Activated naive CD8-positive, alpha-beta T cell treated with anti-CD3 and anti-CD28 coated beads, Interleukin-2, amount 50 U/mL, for 24 hours (primary cell): ENCODE measurements at regions not wholly inside any gene's neighbourhood (a gene's known extent, or its start where the extent isn't known, plus 50 kb on each side); places are given as distances from the start of the nearest gene placed in this dataset.
"Not testable (repeated sequence)": the region's sequence is repeated elsewhere in the genome, so short reads cannot be mapped to it uniquely, and the experiment has no call there.

ENCODE experiments used
- ATAC-seq: fragments of 150-1000 bp; cut with Tn5 transposase; one replicate; pipeline ENCODE4 v1.10.0; 2021
- DNase-seq: peaks from one replicate; pipeline ENCODE4 v3.0.0; 2021
- H3K27ac Mint-ChIP-seq: one replicate; pipeline ENCODE4 v1.8.0; 2021; ENCODE audit warnings: mild to moderate bottlenecking, mixed read lengths
- H3K27me3 Mint-ChIP-seq: one replicate; pipeline ENCODE4 v1.8.0; 2021; ENCODE audit warnings: mixed read lengths
- H3K36me3 Mint-ChIP-seq: one replicate; pipeline ENCODE4 v1.8.0; 2021; ENCODE audit warnings: low read depth, mixed read lengths
- H3K4me1 Mint-ChIP-seq: one replicate; pipeline ENCODE4 v1.8.0; 2021; ENCODE audit warnings: mixed read lengths
- H3K4me3 Mint-ChIP-seq: one replicate; pipeline ENCODE4 v1.8.0; 2021; ENCODE audit warnings: mild to moderate bottlenecking, moderate library complexity, mixed read lengths
- H3K9me3 Mint-ChIP-seq: one replicate; pipeline ENCODE4 v1.8.0; 2021; ENCODE audit warnings: mixed read lengths

DNA sequence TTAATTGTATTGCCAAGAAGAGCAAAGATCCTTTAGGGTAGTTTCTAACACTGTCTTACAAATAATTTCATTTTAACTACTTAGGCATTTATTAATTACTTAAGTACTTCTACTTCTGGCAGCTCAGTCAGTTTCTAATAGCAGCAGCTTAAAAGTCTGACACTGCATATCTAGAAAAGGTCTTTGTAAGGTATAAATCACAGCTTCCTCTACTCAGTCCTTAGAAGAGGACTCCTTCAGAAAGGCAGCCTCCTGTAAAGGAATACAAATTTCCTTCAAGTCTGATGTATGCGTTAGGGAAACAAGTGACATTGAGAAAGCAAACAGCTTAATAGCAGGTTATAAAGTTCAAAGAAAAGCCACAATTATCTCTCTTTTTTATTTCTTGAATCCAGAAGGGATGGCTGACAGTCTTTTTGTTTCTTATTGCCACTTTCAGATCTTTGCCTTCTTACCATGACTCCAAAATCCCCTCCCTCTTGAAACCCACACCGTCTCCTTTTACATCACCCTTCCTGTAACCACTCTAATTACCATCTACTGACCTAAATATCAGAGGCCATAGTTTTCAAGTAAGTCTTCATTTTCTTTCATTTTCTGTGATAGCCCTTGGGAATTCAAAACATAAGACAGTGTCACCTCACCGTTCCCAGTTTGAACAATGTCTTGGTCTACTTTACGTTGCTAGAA, 109.5 kb downstream of the CGGBP1 start:
- no peak for DNase-seq
- ATAC-seq = no peak
- H3K4me3 Mint-ChIP-seq = no peak overlapping the region
- no peaks in the 10 kb centered on the region for H3K36me3 Mint-ChIP-seq
- H3K27ac Mint-ChIP-seq = peak overlapping the region; percentile 28
- H3K9me3 Mint-ChIP-seq = no peaks in the 10 kb centered on the region
- peaks cover 4% of the 10 kb centered on the region for H3K4me1 Mint-ChIP-seq
- H3K27me3 Mint-ChIP-seq = peaks cover 2% of the 10 kb centered on the region

DNA sequence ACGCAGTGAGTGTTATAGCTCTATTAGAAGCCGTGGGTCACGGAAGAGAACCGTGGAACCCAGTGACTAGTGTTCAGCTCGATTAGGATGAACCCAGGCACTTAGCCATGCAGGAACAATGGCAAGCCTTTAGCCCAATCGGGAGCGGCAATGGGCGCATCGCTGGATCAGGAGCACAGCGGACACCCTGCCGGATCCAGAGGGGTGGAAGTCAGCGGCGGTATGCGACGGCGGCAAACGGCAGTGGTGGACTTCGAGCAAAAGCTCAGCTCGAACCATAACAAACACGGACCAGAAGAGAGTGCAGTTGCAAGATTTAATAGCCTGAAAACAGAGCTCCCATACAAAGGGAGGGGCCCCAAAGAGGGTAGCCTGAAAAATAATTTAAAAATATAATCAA, 112.8 kb downstream of the CGGBP1 start:
- H3K9me3 Mint-ChIP-seq, ATAC-seq, H3K4me3 Mint-ChIP-seq, H3K4me1 Mint-ChIP-seq, H3K36me3 Mint-ChIP-seq, DNase-seq, H3K27me3 Mint-ChIP-seq, H3K27ac Mint-ChIP-seq: not testable (repeated sequence)

DNA sequence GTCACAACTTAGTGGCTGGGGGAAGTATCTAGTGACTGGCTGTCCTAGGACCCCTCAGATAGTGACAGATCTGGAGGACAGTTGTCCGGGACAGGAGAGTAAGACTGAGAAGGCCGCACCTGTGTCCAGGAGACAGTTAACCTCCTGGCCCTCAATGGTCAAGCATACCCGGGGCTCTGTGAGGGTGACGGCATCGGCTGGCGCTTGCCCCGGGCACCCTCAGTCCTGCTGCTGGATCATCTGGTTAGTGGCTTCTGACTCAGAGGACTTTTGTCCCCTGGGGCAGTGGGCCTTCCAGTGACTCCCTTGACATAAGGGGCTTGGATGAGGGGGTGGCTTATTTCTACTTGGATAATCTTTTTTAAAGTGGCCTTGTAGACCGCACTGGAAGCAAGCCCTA, 116.5 kb downstream of the CGGBP1 start:
- H3K27me3 Mint-ChIP-seq, H3K27ac Mint-ChIP-seq, H3K9me3 Mint-ChIP-seq, H3K4me3 Mint-ChIP-seq, H3K4me1 Mint-ChIP-seq, DNase-seq, ATAC-seq, H3K36me3 Mint-ChIP-seq: not testable (repeated sequence)

DNA sequence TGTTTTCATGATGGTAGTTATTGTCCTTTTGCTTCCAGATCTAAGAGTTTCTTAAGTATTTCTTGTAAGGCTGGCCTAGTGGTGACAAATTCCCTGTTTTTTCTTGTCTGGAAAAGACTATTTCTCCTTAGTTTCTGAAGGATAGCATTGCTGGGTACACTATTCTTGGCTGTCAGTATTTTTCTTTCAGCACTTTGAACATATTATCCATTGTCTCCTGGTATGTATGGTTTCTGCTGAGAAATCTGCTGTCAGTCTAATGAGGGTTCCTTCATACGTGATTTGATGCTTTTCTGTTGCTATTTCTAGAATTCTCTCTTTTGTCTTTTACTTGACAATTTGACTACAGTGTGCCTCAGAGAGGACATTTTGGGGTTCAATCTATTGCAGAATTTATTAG, 134.3 kb downstream of the CGGBP1 start:
- H3K4me3 Mint-ChIP-seq = no peak overlapping the region
- no peaks in the 10 kb centered on the region for H3K27me3 Mint-ChIP-seq
- H3K36me3 Mint-ChIP-seq = peaks cover 1% of the 10 kb centered on the region
- peaks cover 13% of the 10 kb centered on the region for H3K9me3 Mint-ChIP-seq
- no peaks in the 10 kb centered on the region for H3K4me1 Mint-ChIP-seq
- no peak for ATAC-seq
- H3K27ac Mint-ChIP-seq = no peak overlapping the region
- no peak for DNase-seq

DNA sequence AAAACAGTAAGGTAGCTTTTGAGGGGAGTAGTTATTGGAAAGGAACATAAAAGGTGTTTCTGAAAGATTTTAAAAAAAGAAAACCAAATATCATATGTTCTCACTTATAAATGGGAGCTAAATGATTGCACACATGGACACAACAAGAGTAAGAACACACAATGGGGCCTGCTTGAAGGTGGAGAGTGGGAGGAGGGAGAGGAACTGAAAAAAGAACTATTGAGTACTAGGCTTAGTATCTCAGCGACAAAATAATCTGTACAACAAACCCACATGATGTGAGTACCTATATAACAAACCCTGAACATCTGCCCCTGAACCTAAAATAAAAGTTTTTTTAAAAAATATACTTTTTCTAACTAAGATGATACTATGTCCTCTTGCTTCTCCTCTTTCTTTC, 138.3 kb downstream of the CGGBP1 start:
- Mint-ChIP-seq H3K36me3 (peaks cover 1% of the 10 kb centered on the region), H3K4me3 (no peak overlapping the region), H3K27ac (no peak overlapping the region)

DNA sequence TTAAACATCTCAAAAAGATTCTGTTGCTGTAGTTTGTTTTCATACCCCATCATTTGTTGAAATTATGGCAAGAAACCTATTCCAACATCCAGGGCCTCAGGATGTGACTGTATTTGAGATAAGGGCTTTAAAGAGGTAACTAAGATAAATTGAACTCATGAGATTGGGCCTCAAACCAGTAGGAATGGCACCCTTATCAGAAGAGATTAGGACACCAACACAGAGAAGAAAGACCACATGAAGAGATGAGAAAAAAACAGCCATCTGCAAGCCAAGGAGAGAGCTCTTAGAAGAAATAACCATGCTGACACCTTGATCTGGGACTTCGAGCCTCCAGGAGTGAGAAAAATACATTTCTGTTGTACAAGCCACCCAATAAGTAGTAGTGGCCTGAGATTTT, 157.7 kb downstream of the CGGBP1 start:
- Mint-ChIP-seq H3K27ac (no peak overlapping the region), H3K4me1 (no peaks in the 10 kb centered on the region), H3K4me3 (no peak overlapping the region), H3K27me3 (no peaks in the 10 kb centered on the region), H3K9me3 (no peaks in the 10 kb centered on the region), H3K36me3 (no peaks in the 10 kb centered on the region)
- no peak for DNase-seq
- no peak for ATAC-seq

More for the DNA sequence above, 138.3 kb downstream of the CGGBP1 start:
- ATAC-seq (no peak), DNase-seq (no peak)
- H3K9me3 Mint-ChIP-seq = peaks cover 13% of the 10 kb centered on the region
- peaks cover 5% of the 10 kb centered on the region for H3K27me3 Mint-ChIP-seq
- H3K4me1 Mint-ChIP-seq = no peaks in the 10 kb centered on the region

DNA sequence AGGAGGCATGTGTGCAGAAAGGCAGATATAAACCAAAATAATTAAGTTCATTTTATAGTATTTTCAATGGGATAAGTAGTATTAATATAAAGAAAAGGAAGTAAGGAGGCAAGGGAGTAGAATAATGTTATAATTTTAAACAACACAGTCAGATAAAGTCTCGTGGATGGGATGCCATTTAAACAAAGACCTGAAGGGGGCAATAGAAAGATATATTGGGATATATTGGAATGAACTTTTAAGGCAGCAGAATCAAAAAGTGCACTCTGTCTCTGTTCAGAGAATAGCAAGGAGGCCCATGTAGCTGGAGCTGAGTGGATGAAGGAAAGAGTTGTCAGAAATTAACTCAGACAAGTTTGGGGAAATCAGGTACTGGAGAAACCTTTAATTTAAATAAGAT, 158.7 kb downstream of the CGGBP1 start:
- Mint-ChIP-seq H3K27ac (no peak overlapping the region), H3K4me3 (no peak overlapping the region), H3K9me3 (no peaks in the 10 kb centered on the region), H3K27me3 (no peaks in the 10 kb centered on the region), H3K4me1 (no peaks in the 10 kb centered on the region), H3K36me3 (no peaks in the 10 kb centered on the region)
- no peak for ATAC-seq
- no peak for DNase-seq

DNA sequence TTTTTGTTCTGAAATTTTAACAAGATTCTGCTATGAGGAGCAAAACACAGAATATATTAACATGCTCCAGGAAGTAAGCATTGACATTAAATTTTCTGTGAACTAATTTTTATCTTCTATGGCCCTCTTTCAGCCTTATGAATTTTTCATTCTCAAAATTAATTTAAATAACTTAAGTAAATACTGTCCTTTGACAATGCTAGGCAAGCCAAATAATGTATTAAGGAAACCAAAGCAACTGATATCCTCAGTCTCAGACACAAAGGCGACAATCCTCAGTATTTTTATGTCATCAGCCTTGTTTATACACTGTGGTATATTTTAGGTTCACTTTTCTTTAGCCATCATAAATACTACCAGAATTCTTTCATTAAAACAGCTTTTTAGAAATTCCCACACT, 159.8 kb downstream of the CGGBP1 start:
- H3K27me3 Mint-ChIP-seq = no peaks in the 10 kb centered on the region
- no peak for ATAC-seq
- H3K36me3 Mint-ChIP-seq = no peaks in the 10 kb centered on the region
- no peak for DNase-seq
- no peaks in the 10 kb centered on the region for H3K9me3 Mint-ChIP-seq
- no peak overlapping the region for H3K4me3 Mint-ChIP-seq
- H3K27ac Mint-ChIP-seq = no peak overlapping the region
- no peaks in the 10 kb centered on the region for H3K4me1 Mint-ChIP-seq

DNA sequence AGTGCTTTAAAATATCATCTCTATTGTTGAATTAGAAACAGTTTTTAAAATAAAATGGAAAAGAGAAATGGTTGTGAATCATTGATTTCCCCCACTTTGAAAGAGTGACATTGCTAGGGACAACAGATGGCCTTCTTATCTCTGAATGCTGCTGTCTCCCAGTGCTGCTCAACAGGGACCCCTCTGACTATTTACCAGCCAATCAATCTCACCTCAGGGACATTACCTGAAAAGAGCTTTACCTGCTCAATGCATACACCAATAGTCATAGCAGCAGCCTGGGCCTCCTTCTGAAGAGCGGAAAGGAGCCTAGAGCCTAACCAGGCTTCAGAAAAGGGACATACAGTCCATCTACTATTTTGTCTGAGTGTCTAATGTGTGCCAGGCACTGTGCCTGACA, 162.8 kb downstream of the CGGBP1 start:
- no peaks in the 10 kb centered on the region for H3K9me3 Mint-ChIP-seq
- ATAC-seq (no peak), DNase-seq (no peak)
- no peaks in the 10 kb centered on the region for H3K27me3 Mint-ChIP-seq
- no peak overlapping the region for H3K27ac Mint-ChIP-seq
- H3K4me1 Mint-ChIP-seq = no peaks in the 10 kb centered on the region
- no peaks in the 10 kb centered on the region for H3K36me3 Mint-ChIP-seq
- H3K4me3 Mint-ChIP-seq = no peak overlapping the region

DNA sequence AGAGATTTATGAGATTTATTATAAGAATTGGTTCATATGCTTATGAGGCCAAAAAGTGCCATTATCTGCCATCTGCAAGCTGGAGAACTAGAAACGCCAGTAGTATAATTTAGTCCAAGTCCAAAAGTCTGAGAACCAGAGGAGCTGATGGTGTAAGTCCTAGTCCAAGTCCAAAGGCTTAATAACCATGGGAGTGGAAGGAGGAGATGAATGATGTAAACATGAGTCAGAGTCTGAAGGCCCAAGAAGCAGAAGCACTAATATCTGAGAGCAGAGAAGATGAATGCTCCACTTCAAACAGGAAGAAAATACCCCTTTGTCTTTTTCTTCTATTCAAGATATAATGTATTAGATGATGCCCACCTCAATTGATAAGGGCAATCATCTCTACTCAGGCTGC, 185.7 kb downstream of the CGGBP1 start:
- no peak overlapping the region for H3K27ac Mint-ChIP-seq
- ATAC-seq = no peak

DNA sequence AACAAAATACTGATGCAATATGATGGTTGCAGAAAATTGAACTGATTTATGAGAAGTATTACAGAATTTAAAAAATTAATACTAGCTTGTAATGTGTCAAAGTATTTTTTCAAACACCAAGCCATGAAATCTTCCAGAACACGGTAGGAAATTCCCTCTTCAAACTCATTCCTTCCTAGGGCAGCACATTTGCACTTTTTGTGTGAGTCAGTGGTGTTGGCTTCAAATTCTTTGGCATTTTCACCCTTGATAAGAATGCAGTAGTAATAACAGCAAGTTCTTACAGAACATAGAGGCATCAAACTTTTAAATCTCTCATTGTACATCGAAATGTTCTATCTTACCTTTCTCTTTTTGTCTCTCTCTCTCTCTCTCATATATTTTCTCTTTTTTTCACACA, 191.8 kb downstream of the CGGBP1 start:
- H3K27ac Mint-ChIP-seq = no peak overlapping the region
- H3K36me3 Mint-ChIP-seq = no peaks in the 10 kb centered on the region
- peaks cover 5% of the 10 kb centered on the region for H3K27me3 Mint-ChIP-seq
- ATAC-seq (no peak), DNase-seq (no peak)
- no peaks in the 10 kb centered on the region for H3K4me1 Mint-ChIP-seq
- no peak overlapping the region for H3K4me3 Mint-ChIP-seq
- peaks cover 9% of the 10 kb centered on the region for H3K9me3 Mint-ChIP-seq

More for the DNA sequence above, 185.7 kb downstream of the CGGBP1 start:
- peaks cover 19% of the 10 kb centered on the region for H3K9me3 Mint-ChIP-seq
- no peak for DNase-seq
- H3K27me3 Mint-ChIP-seq = no peaks in the 10 kb centered on the region
- no peak overlapping the region for H3K4me3 Mint-ChIP-seq
- H3K4me1 Mint-ChIP-seq = no peaks in the 10 kb centered on the region
- H3K36me3 Mint-ChIP-seq = no peaks in the 10 kb centered on the region

DNA sequence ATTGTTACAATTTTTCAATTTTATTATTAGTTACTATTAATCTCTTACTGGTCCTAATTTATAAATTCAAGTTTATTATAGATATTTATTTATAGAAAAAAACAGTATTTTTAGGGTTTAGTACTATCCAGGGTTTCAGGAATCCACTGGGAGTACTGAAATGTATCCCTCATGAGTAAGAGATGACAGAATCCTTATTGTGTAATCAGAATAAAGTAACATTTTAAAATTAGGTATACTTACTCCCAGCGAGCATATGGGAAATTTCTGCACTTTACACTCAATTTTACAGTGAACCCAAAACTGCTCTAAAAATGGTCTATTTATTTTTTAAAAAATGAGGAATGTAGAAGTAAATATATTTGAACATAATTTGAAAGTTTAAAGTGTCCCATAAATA, 202.7 kb downstream of the CGGBP1 start:
- H3K9me3 Mint-ChIP-seq = no peaks in the 10 kb centered on the region
- peaks cover 2% of the 10 kb centered on the region for H3K4me1 Mint-ChIP-seq
- H3K27ac Mint-ChIP-seq = no peak overlapping the region
- no peaks in the 10 kb centered on the region for H3K27me3 Mint-ChIP-seq
- H3K4me3 Mint-ChIP-seq = no peak overlapping the region
- DNase-seq (no peak), ATAC-seq (no peak)
- H3K36me3 Mint-ChIP-seq = no peaks in the 10 kb centered on the region

DNA sequence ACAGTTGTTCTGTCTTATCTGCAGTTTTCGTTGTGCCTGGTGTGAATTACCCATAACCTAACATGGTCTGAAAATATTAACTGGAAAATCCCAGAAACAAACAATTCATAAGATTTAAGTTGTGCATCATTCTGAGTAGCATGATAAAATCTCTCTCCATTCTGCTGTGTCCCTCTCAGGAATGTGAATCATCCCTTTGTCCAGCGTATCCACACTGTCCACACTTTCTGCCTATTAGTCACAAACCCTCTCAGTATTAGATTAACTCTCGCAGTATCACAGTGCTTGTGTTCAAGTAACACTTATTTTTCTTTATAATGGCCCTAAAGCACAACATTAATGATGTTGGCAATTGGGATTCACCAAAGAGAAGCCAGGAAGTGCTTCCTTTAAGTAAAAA, 203.2 kb downstream of the CGGBP1 start:
- peaks cover 2% of the 10 kb centered on the region for H3K4me1 Mint-ChIP-seq

DNA sequence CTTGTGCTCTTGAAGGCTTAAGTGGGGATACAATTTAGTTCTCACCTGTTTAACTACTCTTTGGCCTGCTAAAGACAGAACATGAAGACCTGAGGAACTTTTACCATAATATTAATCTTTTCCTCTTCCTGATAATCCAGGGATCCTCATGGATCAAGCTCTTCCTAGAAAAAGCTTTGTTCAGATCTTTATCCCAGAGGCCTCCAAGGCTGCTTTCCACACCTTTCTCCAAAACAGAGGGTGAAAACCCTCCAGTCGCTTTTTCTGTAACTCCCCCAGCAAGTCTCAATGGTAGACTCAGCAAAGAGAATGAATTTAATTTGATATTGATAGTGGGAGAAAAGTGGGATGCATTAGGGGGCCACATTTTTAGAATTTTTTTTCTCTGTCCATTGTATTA, 203.6 kb downstream of the CGGBP1 start:
- H3K36me3 Mint-ChIP-seq = no peaks in the 10 kb centered on the region
- H3K9me3 Mint-ChIP-seq = no peaks in the 10 kb centered on the region
- DNase-seq (no peak), ATAC-seq (no peak)
- H3K27ac Mint-ChIP-seq = no peak overlapping the region
- peaks cover 2% of the 10 kb centered on the region for H3K4me1 Mint-ChIP-seq
- no peak overlapping the region for H3K4me3 Mint-ChIP-seq
- no peaks in the 10 kb centered on the region for H3K27me3 Mint-ChIP-seq

More for the DNA sequence above, 203.2 kb downstream of the CGGBP1 start:
- no peak for DNase-seq
- H3K36me3 Mint-ChIP-seq = no peaks in the 10 kb centered on the region
- no peaks in the 10 kb centered on the region for H3K27me3 Mint-ChIP-seq
- no peak for ATAC-seq
- H3K27ac Mint-ChIP-seq = no peak overlapping the region
- no peaks in the 10 kb centered on the region for H3K9me3 Mint-ChIP-seq
- H3K4me3 Mint-ChIP-seq = no peak overlapping the region

DNA sequence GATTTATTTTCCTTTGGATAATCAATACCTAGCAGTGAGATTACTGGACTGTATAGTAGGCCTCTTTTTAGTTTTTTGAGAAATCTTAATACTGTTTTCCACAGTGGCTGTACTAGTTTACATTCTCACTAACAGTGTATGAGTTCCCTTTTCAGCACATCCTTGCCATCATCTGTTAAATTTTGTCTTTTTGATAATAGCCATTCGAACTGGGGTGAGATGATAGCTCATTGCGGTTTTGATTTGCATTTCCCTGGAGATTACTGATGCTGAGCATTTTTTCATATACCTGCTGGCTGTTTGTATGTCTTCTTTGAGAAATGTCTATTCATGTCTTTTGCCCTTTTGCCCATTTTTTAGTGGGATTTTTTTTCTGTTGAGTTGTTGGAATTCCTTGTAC, 210.8 kb downstream of the CGGBP1 start:
- no peaks in the 10 kb centered on the region for H3K27me3 Mint-ChIP-seq
- H3K4me3 Mint-ChIP-seq = no peak overlapping the region
- DNase-seq (no peak), ATAC-seq (no peak)
- H3K36me3 Mint-ChIP-seq = no peaks in the 10 kb centered on the region
- no peaks in the 10 kb centered on the region for H3K9me3 Mint-ChIP-seq
- no peak overlapping the region for H3K27ac Mint-ChIP-seq
- no peaks in the 10 kb centered on the region for H3K4me1 Mint-ChIP-seq

DNA sequence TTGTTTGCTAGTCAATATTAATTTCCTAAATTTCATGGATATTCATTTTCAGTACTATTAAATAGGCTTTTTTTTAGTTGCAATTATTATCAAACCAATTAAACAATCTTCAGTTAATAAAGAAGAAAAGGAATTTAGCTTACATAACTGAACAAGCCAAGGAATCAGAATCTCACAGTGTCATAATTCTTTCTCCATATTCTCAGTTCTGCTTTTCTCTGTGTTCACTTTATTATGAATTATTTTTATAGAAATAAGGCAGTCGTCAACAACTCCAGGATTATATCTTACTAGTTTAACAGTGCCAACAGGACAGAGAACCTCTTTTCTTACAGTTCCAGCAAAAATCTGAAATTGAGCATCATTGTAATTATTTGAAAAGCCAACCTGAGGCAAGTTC, 221.7 kb downstream of the CGGBP1 start:
- Mint-ChIP-seq H3K27ac (no peak overlapping the region), H3K27me3 (no peaks in the 10 kb centered on the region), H3K4me1 (no peaks in the 10 kb centered on the region), H3K36me3 (no peaks in the 10 kb centered on the region), H3K4me3 (no peak overlapping the region), H3K9me3 (peaks cover 6% of the 10 kb centered on the region)
- ATAC-seq (no peak), DNase-seq (no peak)
